COR-L47 (cell line): ENCODE measurements at regions not wholly inside any gene's neighbourhood (a gene's known extent, or its start where the extent isn't known, plus 50 kb on each side); places are given as distances from the start of the nearest gene placed in this dataset.
A peak's percentile ranks its signal among the peaks of the same experiment; 100 is the strongest.
"Not testable (repeated sequence)": the region's sequence is repeated elsewhere in the genome, so short reads cannot be mapped to it uniquely, and the experiment has no call there.

Source experiments
- DNase-seq: peaks from one replicate; lab custom pipeline; 2025; lab: John Stamatoyannopoulos, UW

- no peak for DNase-seq
Observed at GRCh38 chr14:70269582-70269981, 80.8 kb upstream of the SLC8A3 start.

- DNase-seq, result peak; percentile 49
Observed at GRCh38 chr14:70268760-70269159, 80.0 kb upstream of the SLC8A3 start.

GRCh38 chr14:70266157-70266556, 77.4 kb upstream of the SLC8A3 start:
- DNase-seq, result no peak

GRCh38 chr14:70265422-70265821, 76.7 kb upstream of the SLC8A3 start:
- no peak for DNase-seq

GRCh38 chr14:70259420-70259819, 70.7 kb upstream of the SLC8A3 start:
- DNase-seq, result no peak

GRCh38 chr14:70257526-70257925, 68.8 kb upstream of the SLC8A3 start:
- peak; percentile 34 for DNase-seq

GRCh38 chr14:70256601-70257000, 67.8 kb upstream of the SLC8A3 start:
- DNase-seq, result no peak

- DNase-seq, result peak; percentile 35
Observed at GRCh38 chr14:70255071-70256057, 66.6 kb upstream of the SLC8A3 start.

GRCh38 chr14:70254476-70254961, 65.8 kb upstream of the SLC8A3 start:
- peak; percentile 59 for DNase-seq

- not testable (repeated sequence) for DNase-seq
Observed at GRCh38 chr14:70253547-70253946, 64.8 kb upstream of the SLC8A3 start.

- no peak for DNase-seq
Observed at GRCh38 chr14:70245026-70245425, 56.3 kb upstream of the SLC8A3 start.

GRCh38 chr14:70239802-70240201, 51.1 kb upstream of the SLC8A3 start:
- no peak for DNase-seq

- DNase-seq, result not testable (repeated sequence)
Observed at GRCh38 chr14:70238635-70239034, 49.9 kb upstream of the SLC8A3 start.
